NCI-H460 (cell line): ENCODE measurements at regions not wholly inside any gene's neighbourhood (a gene's known extent, or its start where the extent isn't known, plus 50 kb on each side); places are given as distances from the start of the nearest gene placed in this dataset.

ENCODE experiments used
- DNase-seq: peaks from one replicate; pipeline ENCODE4 v3.0.0-alpha.2; 2016; ENCODE audit warnings: low read depth; ENCODE audit errors: extremely low read depth

DNA sequence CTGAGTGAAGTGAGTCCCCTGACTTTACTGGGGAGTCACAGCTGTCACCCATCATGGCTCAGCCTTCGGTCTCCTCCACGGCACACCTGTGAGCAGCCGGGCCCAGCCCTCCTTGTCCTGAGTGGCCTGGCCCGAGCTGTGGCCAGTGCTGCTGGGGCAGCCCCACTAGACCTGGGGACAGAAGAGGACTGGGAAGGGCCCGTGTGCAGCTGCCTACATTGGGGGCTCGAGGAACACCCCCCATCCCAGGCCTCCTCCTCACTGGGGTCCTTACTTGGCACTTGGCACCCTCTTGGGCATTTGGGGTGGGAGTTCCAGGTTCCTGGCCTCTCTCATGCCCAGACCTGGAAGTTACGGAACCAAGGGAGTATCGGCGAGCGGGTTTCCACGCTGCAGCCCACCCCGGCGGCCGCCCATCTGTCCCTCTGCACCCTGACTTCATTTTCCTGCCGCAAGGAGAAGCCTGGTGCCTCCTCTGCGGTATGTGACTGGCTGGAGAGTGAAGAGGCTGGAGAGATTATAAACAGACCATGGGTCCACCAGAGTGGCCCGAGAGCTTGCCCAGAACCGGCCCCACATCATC is 179.7 kb downstream of the KIF26A start:
- DNase-seq = no peak

DNA sequence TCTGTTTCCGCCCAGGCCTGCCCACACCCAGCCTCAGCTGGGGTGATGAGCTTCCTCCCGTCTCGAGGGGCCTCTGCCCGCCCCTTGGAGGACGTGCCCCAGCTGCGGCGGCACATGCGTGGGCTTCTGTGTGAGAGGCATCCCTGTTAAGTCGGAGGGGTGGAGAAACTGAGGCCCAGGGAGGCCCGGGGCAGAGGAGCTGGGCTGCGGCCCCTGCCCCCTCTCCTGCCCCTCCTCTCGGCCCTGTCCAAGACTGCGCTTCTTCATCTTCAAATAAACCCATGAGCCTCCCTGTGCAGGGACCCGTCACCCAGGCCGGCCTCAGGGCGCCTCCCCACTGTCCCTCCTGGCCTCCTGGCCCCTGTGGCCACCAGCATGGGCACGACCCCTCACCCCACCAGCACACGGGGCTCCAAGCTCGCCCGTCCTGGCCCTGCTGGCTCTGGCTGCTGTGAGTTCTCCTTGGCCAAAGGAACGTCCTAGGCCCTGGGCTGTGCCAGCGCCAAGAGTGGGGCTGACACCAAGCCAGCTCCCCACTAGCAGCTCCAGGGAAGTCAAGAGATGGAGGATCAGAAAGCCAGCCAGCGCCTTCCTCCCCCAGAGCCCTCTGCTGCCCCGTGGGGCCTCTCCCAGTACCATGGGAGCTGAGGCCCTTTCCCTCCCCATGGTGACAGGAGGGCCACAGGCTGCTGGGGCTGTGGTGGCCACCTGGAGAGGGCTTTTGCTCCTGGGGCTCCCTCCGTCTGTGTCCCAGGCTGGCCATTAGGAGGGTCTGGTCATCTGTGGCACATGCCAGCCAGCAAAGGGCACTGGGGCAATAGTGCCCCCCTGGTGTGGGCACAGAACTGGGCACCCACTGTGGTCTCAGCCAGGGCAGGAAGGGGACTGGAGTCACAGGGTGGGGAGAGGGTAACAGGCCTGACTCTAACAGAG is 180.4 kb downstream of the KIF26A start:
- DNase-seq = no peak

DNA sequence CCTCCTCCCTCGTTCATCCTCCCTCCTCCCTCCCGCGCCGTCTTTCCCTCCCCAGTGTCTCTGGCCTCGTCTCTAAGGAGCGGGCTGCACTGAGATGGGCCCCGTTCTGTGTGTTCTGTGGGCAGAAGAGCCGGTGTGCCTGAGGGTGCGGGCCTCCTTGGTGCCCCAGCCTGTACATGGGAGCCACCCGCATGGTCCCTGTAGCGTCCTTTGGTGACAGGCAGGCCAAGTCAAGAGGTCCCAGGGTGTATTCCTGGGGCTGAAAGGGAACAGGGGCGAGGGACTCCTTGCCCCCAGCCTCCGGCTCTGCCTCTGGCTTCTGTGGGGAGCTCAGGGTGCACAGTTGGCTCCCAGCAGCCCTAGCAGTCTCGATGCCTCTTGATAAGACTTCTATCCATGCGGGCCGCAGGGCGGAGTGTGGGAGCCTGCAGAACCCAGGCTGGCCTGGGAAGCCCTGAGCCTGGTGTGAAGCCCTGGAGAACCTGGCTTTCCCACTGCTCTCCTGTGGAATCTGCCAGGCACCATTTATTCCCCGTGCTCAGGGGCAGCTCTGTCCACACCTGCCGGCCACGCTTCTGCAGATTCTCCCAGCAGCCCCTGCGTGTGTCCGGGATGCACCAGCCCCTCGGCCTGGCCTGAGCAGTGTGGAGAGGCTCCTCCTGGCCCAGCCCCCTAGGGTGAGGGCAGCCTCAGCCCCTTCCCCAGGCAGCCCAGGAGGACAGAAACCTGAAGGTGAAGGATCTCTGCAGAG is 181.3 kb downstream of the KIF26A start:
- no peak for DNase-seq

DNA sequence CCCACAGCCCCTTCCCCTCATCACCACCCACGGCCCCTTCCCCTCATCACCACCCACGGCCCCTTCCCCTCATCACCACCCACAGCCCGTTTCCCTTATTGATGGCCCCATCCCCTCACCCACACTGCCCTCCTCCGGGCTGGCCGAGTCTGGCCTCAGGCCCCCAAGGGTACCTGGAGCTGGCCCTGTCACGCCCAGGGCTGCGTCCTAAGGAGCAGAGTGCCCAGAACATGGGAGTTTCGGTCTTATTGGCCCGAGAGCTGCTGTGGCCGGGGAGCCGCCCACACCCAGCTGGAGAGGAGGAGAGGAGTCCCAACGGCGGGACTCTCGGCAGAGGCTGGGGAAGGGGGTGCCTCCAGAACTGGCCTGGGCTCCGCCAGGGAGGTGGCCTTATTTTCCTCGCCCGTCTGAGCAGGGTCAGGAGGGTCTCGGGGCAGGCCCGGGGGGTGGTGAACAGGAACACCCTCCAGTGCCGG is 182.3 kb downstream of the KIF26A start:
- no peak for DNase-seq

DNA sequence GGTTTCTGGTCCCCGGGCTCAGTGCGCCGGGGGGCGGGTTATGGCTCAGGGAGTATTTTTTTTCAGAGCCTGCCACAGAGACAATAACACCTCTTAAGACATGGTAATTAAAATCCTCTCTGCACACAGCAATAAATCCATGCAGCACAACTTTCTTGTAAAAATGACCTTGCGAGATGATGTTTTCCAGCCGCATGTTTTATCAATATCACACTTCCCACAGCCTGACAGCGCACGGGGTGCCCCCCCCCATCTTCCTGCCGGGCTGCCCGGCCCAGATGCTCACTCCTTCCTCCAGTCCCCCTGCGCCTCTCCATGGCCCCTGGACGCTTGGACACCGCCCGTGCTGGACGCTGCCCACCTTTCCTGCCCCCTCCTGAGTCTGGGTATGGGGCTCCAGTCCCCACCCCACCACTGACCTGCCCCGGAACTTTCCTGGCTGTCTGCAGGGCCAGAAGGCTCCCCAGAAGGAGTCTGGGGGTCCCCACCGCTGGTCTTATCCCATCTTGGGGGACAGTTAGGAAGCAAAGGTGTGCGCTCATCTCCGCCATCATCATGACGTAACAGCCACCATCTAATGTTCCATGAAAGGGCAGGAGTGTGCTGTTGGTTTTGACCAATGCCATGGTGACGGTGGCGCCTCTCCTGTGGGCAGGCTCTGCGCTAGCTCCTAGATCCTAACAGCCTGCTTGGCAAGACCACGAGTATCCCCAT is 182.9 kb downstream of the KIF26A start:
- no peak for DNase-seq

DNA sequence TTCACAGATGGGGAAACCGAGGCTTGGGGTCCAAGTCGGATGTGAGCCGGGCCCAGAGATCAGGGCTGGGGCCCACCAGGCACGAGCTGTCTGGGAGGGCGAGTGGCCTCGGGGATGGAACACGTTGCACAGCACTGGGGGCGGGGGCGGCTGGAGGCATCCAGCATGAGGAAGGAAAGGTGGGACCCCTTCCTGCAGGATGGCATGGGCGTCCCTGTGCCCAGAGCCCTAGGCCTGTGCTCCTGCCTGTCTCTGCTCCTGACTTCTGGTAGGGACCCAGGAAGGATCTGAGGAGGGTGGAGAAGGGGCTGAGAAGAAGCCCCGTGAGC is 183.4 kb downstream of the KIF26A start:
- no peak for DNase-seq

DNA sequence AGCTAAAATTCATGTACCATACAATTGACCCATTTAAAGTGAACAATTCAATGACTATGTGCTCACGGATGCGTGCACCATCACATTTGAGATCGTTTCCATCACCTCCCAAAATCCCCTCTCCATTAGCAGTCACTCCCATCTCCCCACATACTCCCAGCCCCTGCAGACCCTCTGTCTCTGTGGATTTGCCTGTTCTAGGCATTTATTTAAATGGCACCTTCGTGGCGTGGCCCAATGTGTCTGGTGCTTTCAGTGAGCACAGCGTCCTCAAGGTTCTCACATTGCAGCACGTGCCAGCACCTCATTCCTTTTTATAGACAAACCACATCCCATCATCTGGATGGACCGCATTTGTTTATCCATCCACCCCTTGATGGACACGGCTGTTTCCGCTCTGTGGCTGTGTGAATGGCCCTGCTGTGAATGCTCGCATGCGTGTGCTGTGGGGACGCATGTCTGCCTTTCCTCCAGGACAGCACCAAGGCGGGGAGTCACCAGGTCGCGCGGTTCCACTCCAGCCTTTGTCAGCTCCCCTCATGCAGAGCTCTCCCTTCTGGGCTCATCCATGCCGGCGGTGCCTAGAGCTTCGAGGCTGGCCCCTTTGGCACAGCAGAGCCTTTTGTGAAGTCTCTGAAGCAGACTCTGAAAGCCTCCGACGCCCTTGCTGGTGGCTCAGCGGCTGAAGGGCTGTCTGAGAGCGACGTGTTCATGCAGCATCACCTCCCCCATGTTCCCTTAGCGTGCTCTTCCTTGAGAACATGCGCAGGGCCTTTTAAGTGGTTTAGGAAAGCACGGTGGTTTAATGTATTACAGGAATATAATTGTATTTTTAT is 184.4 kb downstream of the KIF26A start:
- DNase-seq = no peak

DNA sequence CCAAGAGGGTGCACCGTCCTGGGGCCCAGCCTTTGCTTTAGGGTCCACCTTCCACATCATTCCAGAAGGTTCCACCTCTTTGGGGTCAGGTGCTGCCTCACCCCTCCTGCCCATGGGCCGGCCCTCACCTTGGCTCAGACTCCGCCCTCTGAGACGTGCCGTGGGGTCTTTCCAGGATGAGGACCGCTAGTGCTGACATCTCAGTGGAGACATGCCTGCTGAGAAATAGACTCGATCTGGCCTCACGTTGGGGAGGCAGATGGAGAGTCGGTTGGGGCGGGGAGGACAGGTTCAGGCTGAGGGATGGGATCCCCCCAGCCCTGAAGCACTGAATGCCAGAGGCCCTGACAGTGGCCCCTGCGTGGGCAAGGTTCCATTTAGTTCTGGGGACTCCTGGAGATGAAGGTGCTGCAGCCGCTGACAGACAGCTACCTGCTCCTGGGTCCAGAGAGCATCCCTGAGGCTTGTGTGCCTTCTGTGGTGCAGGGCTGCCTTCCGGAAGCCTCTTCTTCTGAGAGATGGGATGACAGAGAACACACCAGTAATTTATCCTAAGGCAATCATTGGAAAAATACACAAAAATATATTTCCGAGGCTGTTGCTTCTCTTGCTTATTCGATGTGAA is 185.3 kb downstream of the KIF26A start:
- DNase-seq = no peak

DNA sequence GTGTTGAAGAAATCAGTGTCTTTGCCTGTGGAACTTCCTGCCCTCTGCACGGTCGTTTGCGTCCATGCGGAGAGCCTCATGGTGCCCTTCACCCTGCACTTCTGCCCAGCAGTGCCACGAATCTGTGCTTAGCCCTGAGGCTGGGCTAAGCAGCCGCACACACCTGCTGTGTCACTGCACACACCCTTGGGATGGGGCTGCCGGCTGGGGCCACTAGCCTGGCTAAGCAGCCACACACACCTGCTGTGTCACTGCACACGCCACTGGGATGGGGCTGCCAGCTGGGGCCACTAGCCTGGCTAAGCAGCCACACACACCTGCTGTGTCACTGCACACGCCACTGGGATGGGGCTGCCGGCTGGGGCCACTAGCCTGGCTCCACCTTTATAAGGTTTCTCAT is 188.5 kb downstream of the KIF26A start:
- no peak for DNase-seq

DNA sequence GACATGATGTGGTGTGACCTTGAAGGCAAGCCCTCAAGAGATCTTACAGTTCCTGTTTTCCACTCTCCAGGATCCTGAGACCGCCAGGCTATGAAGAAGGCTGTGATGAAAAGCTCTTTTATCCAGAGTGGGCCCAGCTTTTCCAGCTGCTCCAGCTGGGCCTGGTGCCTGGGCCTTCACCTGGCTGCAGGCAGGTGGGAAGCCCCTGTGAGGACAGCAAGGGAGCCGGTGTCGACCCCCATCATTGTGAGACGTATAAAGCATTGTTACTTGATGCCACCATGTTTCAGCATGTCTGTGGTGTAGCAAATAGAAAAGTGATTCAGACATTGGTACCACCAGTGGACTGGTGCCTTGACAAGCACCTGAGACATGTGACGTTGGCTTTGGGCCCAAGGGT is 190.2 kb downstream of the KIF26A start:
- no peak for DNase-seq

DNA sequence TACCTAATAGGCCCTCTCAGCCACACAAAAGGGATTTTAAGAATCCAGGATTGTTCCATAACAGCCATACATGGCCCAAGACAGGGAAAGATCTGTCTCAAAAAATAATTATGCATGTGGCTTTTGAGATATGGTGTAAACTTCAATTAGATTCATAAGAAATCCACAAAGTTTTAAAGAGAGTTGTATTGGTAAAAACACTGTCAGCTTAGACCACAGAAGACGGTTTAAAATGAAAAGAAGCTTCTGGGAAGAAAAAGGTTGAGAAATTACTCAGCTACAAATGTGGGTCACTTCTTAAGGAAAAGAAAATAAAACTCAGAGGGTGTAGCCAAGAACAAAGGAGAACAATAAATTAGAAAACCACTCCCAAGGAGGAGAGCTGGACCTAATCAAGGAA is 191.4 kb downstream of the KIF26A start:
- no peak for DNase-seq

DNA sequence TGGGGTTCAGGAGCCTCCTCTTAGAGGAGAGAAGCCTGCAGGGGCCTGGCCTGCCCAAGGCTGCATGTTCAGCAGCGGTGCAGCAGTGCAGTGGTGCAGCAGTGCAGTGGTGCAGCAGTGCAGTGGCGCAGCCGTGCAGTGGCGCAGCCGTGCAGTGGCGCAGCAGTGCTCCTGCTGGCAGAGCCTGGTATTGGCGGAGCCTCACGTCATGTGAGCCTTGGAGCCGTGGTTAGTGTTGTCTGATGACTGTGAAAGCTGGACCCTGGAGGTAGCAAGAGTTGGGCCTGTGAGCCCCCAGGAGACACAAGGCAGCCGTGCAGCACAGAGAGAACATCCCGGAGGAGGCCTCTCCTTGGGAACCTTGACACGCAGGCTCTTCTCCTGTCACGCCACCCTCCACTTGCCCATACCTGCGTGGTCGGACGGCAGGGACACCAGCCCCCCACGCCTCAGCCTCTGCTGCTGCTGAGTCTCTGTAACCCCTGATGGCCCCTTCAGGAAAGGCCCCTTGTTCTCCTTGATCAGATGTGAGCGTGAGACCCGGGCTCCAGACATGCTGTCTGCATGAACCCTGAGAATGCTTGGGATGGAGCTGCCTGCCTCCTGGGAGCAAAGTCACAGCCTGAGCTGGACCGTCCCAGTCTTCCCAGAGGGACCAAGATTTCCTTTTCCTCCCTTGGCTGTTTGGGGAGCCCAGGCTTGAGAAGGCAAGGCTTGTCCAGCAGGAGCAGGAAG is 193.7 kb downstream of the KIF26A start:
- DNase-seq = no peak

DNA sequence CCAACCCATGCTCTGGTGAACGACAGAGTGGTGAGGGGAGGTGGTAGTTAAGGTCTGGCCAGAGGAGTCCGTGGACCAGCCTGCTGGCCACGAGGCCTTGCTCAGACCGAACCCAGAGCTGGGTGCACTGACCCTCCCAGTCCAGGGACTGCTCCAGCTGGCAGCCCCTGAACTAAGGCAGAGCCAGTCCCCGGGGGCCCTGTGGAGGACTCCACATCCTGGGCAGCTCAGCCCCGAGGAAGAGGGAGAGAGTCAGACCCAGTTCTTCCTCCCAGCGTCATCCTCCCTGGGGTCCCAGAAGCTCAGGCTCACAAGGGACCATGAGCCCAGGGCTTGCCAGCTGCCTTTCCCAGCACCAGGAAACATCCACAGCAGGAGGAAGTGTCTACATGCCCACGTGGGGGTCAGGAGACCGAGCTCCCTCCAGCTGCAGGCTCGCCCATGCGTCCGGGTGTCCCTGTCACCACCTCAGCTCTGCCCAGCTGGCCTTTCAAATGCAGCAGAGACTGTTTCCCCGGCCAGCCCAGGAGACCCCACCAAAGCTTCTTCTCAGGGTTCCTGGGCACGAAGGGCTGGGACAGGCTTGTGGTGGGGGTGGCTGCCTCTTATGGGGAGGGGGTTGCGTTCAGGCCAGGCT is 194.4 kb downstream of the KIF26A start:
- DNase-seq = no peak

DNA sequence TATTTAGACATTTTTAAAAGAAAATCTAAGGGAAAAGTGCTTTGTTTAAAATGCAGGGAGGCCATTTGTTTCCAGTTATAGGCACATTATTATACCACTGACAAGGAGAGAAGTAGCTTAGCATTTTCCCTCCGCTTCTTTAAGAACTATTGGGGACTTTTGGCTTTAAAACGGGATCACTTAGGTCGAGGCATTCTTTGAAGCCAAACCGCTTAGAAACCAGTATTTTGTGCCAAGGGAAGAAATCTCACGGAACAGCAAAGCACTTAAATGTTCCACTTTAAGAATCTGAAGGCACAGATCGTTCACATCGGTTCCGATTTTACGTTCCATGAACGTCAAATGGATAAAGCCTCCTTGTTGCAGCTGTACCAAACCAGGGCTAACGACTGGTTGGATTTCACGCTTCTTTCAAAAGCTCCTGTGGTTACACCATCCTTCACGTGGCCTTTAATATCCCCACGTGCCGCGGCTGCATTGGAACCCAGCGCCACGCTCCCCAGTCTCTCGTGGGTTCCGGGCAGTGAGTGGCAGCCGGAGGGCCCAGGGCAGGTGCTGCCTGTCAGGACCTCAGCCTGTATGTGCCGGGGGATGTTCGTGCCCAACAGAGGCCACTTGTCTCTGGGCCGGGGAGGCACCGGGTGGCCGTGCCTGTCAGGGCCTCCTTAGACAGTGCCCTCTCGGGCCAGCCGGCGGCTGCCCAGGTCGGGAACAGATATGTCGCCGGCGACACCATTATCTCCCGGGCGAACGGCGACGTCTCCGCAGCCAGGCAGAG is 195.4 kb downstream of the KIF26A start:
- no peak for DNase-seq

DNA sequence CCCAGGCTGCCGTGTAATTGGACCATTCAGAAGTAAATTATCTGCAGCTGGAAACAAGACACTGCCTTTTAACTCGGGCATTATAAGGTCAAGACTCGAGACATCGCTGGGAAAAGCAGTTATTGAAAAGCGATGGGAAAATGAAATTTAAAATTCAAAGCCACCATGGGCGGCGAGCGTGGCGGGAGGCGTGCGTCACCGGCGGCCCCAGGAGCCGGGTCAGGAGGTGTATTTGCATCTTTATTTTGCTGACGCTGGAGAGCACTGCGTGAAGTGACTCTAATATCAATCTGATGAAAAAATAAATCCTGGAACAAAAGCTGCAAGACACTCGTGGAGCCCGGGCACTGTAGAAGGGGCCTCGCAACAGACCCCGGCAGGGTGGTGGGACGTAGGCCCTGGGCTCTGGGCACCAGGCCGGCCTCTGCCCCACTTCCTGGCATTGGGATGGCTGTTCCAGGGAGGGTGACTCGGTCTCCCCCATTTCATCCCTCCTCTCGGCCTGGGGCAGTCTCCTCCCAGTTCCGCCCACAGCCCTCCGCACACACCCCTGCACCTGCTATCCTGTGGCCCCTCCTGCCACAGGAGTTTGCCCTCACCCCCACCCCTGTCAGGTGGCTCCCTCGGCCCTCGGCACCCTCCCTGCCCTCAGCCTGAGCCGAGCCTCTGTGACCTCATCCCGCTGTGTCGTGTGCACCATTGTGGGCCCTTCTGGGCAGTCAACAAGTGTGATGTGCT is 196.2 kb downstream of the KIF26A start:
- DNase-seq = no peak

DNA sequence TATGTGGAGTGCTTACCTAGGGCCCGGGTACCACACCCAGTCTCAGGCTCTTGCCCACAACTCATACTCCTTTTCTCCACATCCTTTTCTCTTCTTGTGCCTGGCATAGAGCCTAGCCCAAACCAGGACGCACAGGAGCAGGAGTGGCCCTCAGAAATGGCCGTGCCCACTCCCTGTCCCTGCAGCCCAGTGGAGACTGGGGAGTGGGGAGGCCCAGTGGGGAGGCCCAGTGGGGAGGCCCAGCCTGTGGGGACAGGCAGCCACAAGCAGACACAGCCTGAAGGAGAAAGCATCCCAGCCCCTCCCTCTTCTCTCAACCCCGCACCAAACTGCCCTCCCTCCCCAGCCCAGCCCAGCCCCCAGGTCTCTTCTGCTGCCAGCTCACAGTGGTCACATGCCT is 196.8 kb downstream of the KIF26A start:
- no peak for DNase-seq

DNA sequence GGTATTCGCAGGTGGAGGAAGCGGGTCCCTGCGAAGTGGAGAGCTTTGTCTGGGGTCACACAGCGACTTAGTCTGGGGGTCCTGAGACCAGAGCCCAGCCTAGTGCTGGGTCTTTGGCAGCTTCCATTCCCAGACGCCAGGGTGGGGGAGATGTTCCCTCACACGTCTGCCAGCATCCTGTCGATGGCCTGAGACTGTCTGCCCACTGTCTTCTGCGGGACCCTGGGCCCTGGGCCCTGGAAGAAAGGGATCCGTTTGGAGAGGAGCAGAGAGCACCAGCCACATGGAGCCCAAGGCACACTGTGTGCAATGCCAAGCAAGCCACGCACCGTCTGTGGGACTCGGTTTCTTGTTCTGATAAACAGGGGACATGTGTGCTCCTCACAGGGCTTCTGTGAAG is 197.2 kb downstream of the KIF26A start:
- DNase-seq = no peak
